Natural killer cell (primary cell): ENCODE measurements at regions not wholly inside any gene's neighbourhood (a gene's known extent, or its start where the extent isn't known, plus 50 kb on each side); places are given as distances from the start of the nearest gene placed in this dataset.

Source experiments
- ATAC-seq, 3 donors: fragments of 150-1000 bp in 2 of 3; fragments of 200-7000 bp in 1 of 3; cut with Tn5 transposase; 1 replicate in 1 of 3; 2 replicates in 2 of 3; pipeline ENCODE4 v1.10.0; 2021; ENCODE audit warnings: mild to moderate bottlenecking in 2 of 3, moderate library complexity in 2 of 3
- DNase-seq, 2 donors: peaks; one replicate each; pipeline versions ENCODE4 v3.0.0 to v3.0.0-alpha.2; 2013 to 2021; ENCODE audit warnings: mixed read lengths in 1 of 2
- H3K27ac ChIP-seq: one replicate; pipeline ENCODE4 v1.5.1; 2013; ENCODE audit warnings: mild to moderate bottlenecking, low read length
- H3K27me3 ChIP-seq: one replicate; pipeline ENCODE4 v1.6.1; 2013; ENCODE audit warnings: low read length; ENCODE audit not compliant: control insufficient read depth, insufficient read depth
- H3K36me3 ChIP-seq: one replicate; pipeline ENCODE4 v1.6.1; 2013; ENCODE audit warnings: low read length; ENCODE audit not compliant: control insufficient read depth, insufficient read depth
- H3K4me1 ChIP-seq: one replicate; pipeline ENCODE4 v1.6.1; 2013; ENCODE audit warnings: low read length; ENCODE audit not compliant: control insufficient read depth, insufficient read depth
- H3K4me3 ChIP-seq: one replicate; pipeline ENCODE4 v1.5.1; 2013; ENCODE audit warnings: low read length
- H3K9me3 ChIP-seq: one replicate; pipeline ENCODE4 v1.6.1; 2013; ENCODE audit warnings: low read length; ENCODE audit not compliant: control insufficient read depth, insufficient read depth
- H3K27ac Mint-ChIP-seq, 2 donors: one replicate each; pipeline ENCODE4 v1.8.0; 2022; ENCODE audit warnings: mild to moderate bottlenecking in 2 of 2, mixed read lengths in 2 of 2, moderate library complexity in 1 of 2
- H3K27me3 Mint-ChIP-seq, 2 donors: one replicate each; pipeline ENCODE4 v1.8.0; 2022; ENCODE audit warnings: low read depth in 2 of 2, mixed read lengths in 2 of 2
- H3K36me3 Mint-ChIP-seq: one replicate; pipeline ENCODE4 v1.8.0; 2022; ENCODE audit warnings: mixed read lengths
- H3K4me1 Mint-ChIP-seq, 2 donors: one replicate each; pipeline ENCODE4 v1.8.0; 2022; ENCODE audit warnings: mixed read lengths in 2 of 2
- H3K4me3 Mint-ChIP-seq: one replicate; pipeline ENCODE4 v1.8.0; 2022; ENCODE audit warnings: mild to moderate bottlenecking, moderate library complexity, mixed read lengths
- H3K9me3 Mint-ChIP-seq, 2 donors: one replicate each; pipeline ENCODE4 v1.8.0; 2022; ENCODE audit warnings: mixed read lengths in 2 of 2
- WGBS: methylation state at CpG from one replicate; pipeline ENCODE4 v1.1.7; 2013; ENCODE audit warnings: missing lambda C conversion rate; ENCODE audit not compliant: insufficient coverage; 5-methylcytosine and 5-hydroxymethylcytosine counted together
- intact Hi-C: fragments of 100-400 bp; cut with micrococcal nuclease; formaldehyde crosslinking; loops from one replicate; pipeline ENCODE4 v1.14.2; 2022
- TF ChIP-seq, protein P1 (sequence below): fragments of 200-600 bp; IDR thresholded peaks from one replicate; pipeline ENCODE4 v1.8.0; 2022; ENCODE audit warnings: antibody characterized with exemption

DNA sequence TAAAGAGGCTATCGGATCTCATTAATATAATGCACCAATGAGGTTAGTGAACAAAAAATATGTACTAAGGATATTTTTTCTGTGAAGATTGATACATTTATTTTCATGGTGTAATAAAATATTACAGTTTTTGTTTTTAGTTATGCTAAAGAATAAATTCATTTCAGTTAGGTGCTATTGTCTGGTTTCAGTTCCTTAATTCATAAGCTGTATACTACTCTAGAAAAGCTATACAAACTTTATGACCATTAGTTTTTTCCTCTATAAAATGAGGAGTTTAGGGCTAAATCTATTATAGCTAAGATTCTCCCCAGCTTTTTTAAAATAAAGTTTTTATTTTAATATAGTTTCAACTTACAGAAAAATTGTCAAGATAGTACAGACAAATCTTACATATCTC lies 1311.7 kb upstream of the NXPH2 start:
- intact Hi-C loops = no loop called here
- Histone ChIP-seq H3K27ac (no peak overlapping the region), H3K4me3 (no peak overlapping the region), H3K9me3 (peaks cover 5% of the 10 kb centered on the region), H3K27me3 (no peaks in the 10 kb centered on the region), H3K36me3 (no peaks in the 10 kb centered on the region), H3K4me1 (no peaks in the 10 kb centered on the region)
- H3K9me3 Mint-ChIP-seq = peaks cover 11 to 16% of the 10 kb centered on the region in 2 donors
- WGBS = no CpG with 5 or more reads among the region's 1 CpG
- H3K36me3 Mint-ChIP-seq = no peaks in the 10 kb centered on the region
- TF ChIP-seq, protein P1, sequence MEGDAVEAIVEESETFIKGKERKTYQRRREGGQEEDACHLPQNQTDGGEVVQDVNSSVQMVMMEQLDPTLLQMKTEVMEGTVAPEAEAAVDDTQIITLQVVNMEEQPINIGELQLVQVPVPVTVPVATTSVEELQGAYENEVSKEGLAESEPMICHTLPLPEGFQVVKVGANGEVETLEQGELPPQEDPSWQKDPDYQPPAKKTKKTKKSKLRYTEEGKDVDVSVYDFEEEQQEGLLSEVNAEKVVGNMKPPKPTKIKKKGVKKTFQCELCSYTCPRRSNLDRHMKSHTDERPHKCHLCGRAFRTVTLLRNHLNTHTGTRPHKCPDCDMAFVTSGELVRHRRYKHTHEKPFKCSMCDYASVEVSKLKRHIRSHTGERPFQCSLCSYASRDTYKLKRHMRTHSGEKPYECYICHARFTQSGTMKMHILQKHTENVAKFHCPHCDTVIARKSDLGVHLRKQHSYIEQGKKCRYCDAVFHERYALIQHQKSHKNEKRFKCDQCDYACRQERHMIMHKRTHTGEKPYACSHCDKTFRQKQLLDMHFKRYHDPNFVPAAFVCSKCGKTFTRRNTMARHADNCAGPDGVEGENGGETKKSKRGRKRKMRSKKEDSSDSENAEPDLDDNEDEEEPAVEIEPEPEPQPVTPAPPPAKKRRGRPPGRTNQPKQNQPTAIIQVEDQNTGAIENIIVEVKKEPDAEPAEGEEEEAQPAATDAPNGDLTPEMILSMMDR = no peak
- no peak overlapping the region for H3K4me3 Mint-ChIP-seq
- H3K4me1 Mint-ChIP-seq = no peaks in the 10 kb centered on the region
- no peak overlapping the region for H3K27ac Mint-ChIP-seq
- H3K27me3 Mint-ChIP-seq = no peaks in the 10 kb centered on the region
- ATAC-seq (no peak), DNase-seq (no peak)

DNA sequence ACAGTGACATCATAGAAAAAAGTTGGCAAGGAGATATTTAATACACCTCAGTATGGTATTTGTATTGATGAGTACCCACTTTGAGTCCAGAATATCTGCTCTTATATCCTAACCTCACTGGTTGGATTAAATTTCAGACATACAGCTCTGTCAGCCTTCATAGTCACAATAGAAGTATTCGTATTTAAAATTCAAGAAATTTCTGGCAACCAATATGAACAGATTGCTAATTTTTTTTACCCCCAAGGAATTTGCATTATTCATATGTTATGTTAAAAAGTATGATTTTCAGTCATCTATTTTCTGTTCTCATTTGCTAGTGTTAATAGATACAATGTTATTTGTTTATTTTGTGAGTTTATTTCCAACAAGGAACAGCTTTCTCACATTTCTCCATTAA lies 1306.8 kb upstream of the NXPH2 start:
- DNase-seq (no peak), ATAC-seq (no peak)
- no peaks in the 10 kb centered on the region for H3K4me1 Mint-ChIP-seq
- Histone ChIP-seq H3K36me3 (no peaks in the 10 kb centered on the region), H3K27ac (no peak overlapping the region), H3K4me3 (no peak overlapping the region), H3K27me3 (no peaks in the 10 kb centered on the region), H3K9me3 (peaks cover 5% of the 10 kb centered on the region), H3K4me1 (no peaks in the 10 kb centered on the region)
- TF ChIP-seq, protein P1 = no peak
- H3K36me3 Mint-ChIP-seq = no peaks in the 10 kb centered on the region
- no peak overlapping the region for H3K4me3 Mint-ChIP-seq
- H3K27me3 Mint-ChIP-seq = no peaks in the 10 kb centered on the region
- intact Hi-C loops = no loop called here
- peaks cover 14 to 18% of the 10 kb centered on the region in 2 donors for H3K9me3 Mint-ChIP-seq
- no peak overlapping the region for H3K27ac Mint-ChIP-seq
- 100% methylated on average over 1 of the region's 1 CpG for WGBS

DNA sequence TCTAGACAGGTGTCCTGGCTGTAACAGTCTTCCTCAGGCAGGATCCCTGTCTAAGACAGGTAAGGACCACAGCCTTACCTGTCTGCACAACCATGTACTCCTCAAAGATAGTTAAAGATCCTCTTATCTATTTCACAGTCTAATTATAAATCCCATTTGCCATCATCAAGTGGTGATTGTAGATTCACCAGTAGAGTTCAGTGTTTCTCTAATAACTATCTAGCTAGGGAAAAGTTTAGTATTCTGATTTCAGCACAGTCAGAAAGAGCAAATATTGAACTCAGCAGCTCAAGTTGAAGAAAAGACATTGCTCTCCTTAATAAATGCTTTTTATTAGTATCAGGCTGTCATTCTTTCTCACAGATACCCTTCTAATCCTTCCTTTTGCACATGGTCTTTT lies 1305.5 kb upstream of the NXPH2 start:
- no peak overlapping the region for H3K27ac ChIP-seq
- intact Hi-C loops = no loop called here
- ATAC-seq = no peak
- H3K36me3 ChIP-seq = no peaks in the 10 kb centered on the region
- H3K4me3 ChIP-seq = no peak overlapping the region
- H3K27me3 Mint-ChIP-seq = no peaks in the 10 kb centered on the region
- TF ChIP-seq, protein P1 = no peak
- no peak for DNase-seq
- no peak overlapping the region for H3K27ac Mint-ChIP-seq
- H3K4me3 Mint-ChIP-seq = no peak overlapping the region
- no peaks in the 10 kb centered on the region for H3K27me3 ChIP-seq
- no peaks in the 10 kb centered on the region for H3K4me1 ChIP-seq
- no peaks in the 10 kb centered on the region for H3K4me1 Mint-ChIP-seq
- peaks cover 5% of the 10 kb centered on the region for H3K9me3 ChIP-seq
- no peaks in the 10 kb centered on the region for H3K36me3 Mint-ChIP-seq
- H3K9me3 Mint-ChIP-seq = peaks cover 12 to 19% of the 10 kb centered on the region in 2 donors

DNA sequence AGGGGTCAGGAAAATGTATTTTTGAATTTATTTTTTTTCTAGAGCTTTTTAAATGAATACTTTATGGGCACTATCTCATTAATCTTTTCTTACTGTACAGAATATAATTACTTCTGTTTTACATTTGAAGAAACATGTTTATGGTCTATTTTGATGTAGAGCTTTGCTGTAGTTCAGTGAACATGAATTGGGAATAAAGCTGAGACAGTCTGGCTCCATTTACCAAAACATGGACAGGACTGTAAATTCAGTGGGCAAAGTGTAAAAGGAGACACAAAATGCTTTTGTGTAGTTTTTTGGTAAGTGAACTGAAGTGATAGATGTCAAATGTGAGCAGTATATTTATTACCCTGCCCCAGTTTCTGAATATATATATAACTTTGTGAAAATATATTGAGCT lies 1298.8 kb upstream of the NXPH2 start:
- Histone ChIP-seq H3K36me3 (no peaks in the 10 kb centered on the region), H3K27me3 (no peaks in the 10 kb centered on the region), H3K4me3 (no peak overlapping the region), H3K9me3 (peaks cover 2% of the 10 kb centered on the region), H3K27ac (no peak overlapping the region), H3K4me1 (no peaks in the 10 kb centered on the region)
- TF ChIP-seq, protein P1 = no peak
- Mint-ChIP-seq H3K36me3 (peaks cover 13% of the 10 kb centered on the region), H3K27me3 (no peaks in the 10 kb centered on the region), H3K27ac (no peak overlapping the region), H3K9me3 (peaks cover 9 to 15% of the 10 kb centered on the region in 2 donors), H3K4me1 (no peaks in the 10 kb centered on the region), H3K4me3 (no peak overlapping the region)
- DNase-seq = no peak
- ATAC-seq = no peak
- intact Hi-C loops = no loop called here
